ENCODE measurements at regions not wholly inside any gene's neighbourhood (a gene's known extent, or its start where the extent isn't known, plus 50 kb on each side); places are given as distances from the start of the nearest gene placed in this dataset.

DNA sequence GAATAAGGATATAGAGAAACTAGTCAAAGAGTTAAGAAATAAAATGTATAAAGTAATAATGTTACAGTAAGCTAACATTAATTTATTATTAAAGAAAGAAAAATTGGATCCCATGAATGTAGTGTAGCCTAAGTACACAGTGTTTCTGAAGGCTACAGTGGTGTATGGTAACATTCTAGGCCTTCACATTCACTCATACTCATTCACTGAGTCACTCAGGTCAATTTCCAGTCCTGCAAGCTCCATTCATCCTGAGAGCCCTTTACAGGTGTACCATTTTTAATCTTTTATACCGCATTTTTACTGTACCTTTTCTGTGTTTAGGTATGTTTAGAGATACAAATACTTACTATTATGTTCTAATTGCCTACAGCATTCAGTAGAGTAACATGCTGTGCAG, 120.6 kb upstream of the AGA start:
- no CpG with 5 or more reads among the region's 1 CpG for WGBS (ENCODE audit: extremely low coverage, insufficient coverage, insufficient read length)
- Histone ChIP-seq H3K27ac (ENCODE audit: low read depth, low read length) (no peak overlapping the region), H3K79me2 (ENCODE audit: control insufficient read depth, insufficient read depth, low read length, poor library complexity) (no peaks in the 10 kb centered on the region), H2BK5ac (ENCODE audit: low read depth, low read length, poor library complexity) (no peak overlapping the region), H3K9me3 (ENCODE audit: insufficient read depth, low read depth, low read length) (no peaks in the 10 kb centered on the region), H2AFZ (ENCODE audit: insufficient read depth, low read length, poor library complexity) (no peak overlapping the region), H3K18ac (ENCODE audit: low read length) (no peak overlapping the region), H4K8ac (ENCODE audit: low read depth, low read length) (no peak overlapping the region), H3K4me1 (ENCODE audit: control insufficient read depth in 1 of 2, insufficient read depth in 2 of 2, low read length in 2 of 2) (no peaks in the 10 kb centered on the region), H3K23ac (ENCODE audit: low read length) (no peak overlapping the region), H3K4ac (ENCODE audit: low read depth, low read length) (no peak overlapping the region), H3K14ac (ENCODE audit: low read length) (no peak overlapping the region), H2AK5ac (ENCODE audit: low read length) (no peak overlapping the region), H2BK12ac (ENCODE audit: low read length) (no peak overlapping the region), H3K79me1 (ENCODE audit: low read length) (no peaks in the 10 kb centered on the region), H4K91ac (ENCODE audit: low read depth, low read length) (no peak overlapping the region), H3K4me2 (ENCODE audit: low read length) (no peak overlapping the region), H2BK120ac (ENCODE audit: insufficient read depth, low read length, poor library complexity) (no peak overlapping the region), H3K9ac (ENCODE audit: low read length) (no peak overlapping the region), H3K27me3 (ENCODE audit: insufficient read depth, low read length) (no peaks in the 10 kb centered on the region), H3K4me3 (ENCODE audit: low read depth, low read length) (no peak overlapping the region), H4K12ac (ENCODE audit: low read depth, low read length) (no peak overlapping the region), H3K36me3 (ENCODE audit: control insufficient read depth in 1 of 2, insufficient read depth in 2 of 2, low read length in 2 of 2) (no peaks in the 10 kb centered on the region)
- DNase-seq: peak; percentile 6 to 52

GRCh38 chr4:177566691-177567090, 124.5 kb upstream of the AGA start:
- no peak overlapping the region for H4K91ac ChIP-seq (ENCODE audit: low read depth, low read length)
- no peak overlapping the region for H3K27ac ChIP-seq (ENCODE audit: low read depth, low read length)
- H3K79me1 ChIP-seq (ENCODE audit: low read length): no peaks in the 10 kb centered on the region
- H3K9ac ChIP-seq (ENCODE audit: low read length): no peak overlapping the region
- no peaks in the 10 kb centered on the region for H3K36me3 ChIP-seq (ENCODE audit: control insufficient read depth in 1 of 2, insufficient read depth in 2 of 2, low read length in 2 of 2)
- no peaks in the 10 kb centered on the region for H3K9me3 ChIP-seq (ENCODE audit: insufficient read depth, low read depth, low read length)
- H4K8ac ChIP-seq (ENCODE audit: low read depth, low read length): no peak overlapping the region
- no peak overlapping the region for H3K4me3 ChIP-seq (ENCODE audit: low read depth, low read length)
- WGBS (ENCODE audit: extremely low coverage, insufficient coverage, insufficient read length): no CpG with 5 or more reads among the region's 5 CpGs
- H2AFZ ChIP-seq (ENCODE audit: insufficient read depth, low read length, poor library complexity): no peak overlapping the region
- no peak overlapping the region for H2BK5ac ChIP-seq (ENCODE audit: low read depth, low read length, poor library complexity)
- no peak overlapping the region for H3K23ac ChIP-seq (ENCODE audit: low read length)
- no peaks in the 10 kb centered on the region for H3K79me2 ChIP-seq (ENCODE audit: control insufficient read depth, insufficient read depth, low read length, poor library complexity)
- no peak overlapping the region for H3K4me2 ChIP-seq (ENCODE audit: low read length)
- no peak overlapping the region for H4K12ac ChIP-seq (ENCODE audit: low read depth, low read length)
- H2BK120ac ChIP-seq (ENCODE audit: insufficient read depth, low read length, poor library complexity): no peak overlapping the region
- no peaks in the 10 kb centered on the region for H3K27me3 ChIP-seq (ENCODE audit: insufficient read depth, low read length)
- no peak overlapping the region for H3K14ac ChIP-seq (ENCODE audit: low read length)
- H2BK12ac ChIP-seq (ENCODE audit: low read length): no peak overlapping the region
- H2AK5ac ChIP-seq (ENCODE audit: low read length): no peak overlapping the region
- peak; percentile 6 to 29 for DNase-seq
- H3K18ac ChIP-seq (ENCODE audit: low read length): no peak overlapping the region
- H3K4ac ChIP-seq (ENCODE audit: low read depth, low read length): no peak overlapping the region
- H3K4me1 ChIP-seq (ENCODE audit: control insufficient read depth in 1 of 2, insufficient read depth in 2 of 2, low read length in 2 of 2): peaks cover 0 to 4% of the 10 kb centered on the region in 2 experiments

DNA sequence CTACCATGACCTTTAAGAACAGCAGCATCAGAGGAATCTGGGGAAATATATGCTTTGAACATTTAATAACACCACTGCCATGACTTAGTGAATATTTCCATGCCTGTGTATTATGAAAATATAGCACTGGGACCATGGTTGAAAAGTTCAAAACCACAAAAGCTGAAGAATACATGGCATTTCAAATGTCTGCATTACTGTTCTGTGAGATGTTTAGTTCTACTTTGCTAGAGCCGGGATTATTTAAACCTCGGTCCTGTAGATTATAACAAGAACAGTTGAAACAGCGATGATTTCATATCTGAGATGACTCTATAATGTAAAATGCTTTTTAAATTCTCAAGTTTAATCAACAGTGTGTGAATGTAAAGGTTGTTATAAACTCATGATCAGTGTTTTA, 126.7 kb upstream of the AGA start:
- Histone ChIP-seq H3K18ac (ENCODE audit: low read length) (no peak overlapping the region), H3K9me3 (ENCODE audit: insufficient read depth, low read depth, low read length) (no peaks in the 10 kb centered on the region), H3K36me3 (ENCODE audit: control insufficient read depth in 1 of 2, insufficient read depth in 2 of 2, low read length in 2 of 2) (no peaks in the 10 kb centered on the region), H3K4me2 (ENCODE audit: low read length) (no peak overlapping the region), H4K8ac (ENCODE audit: low read depth, low read length) (no peak overlapping the region), H2BK120ac (ENCODE audit: insufficient read depth, low read length, poor library complexity) (no peak overlapping the region), H3K23ac (ENCODE audit: low read length) (no peak overlapping the region), H3K9ac (ENCODE audit: low read length) (no peak overlapping the region), H2BK12ac (ENCODE audit: low read length) (no peak overlapping the region), H3K27me3 (ENCODE audit: insufficient read depth, low read length) (no peaks in the 10 kb centered on the region), H2AK5ac (ENCODE audit: low read length) (no peak overlapping the region), H2BK5ac (ENCODE audit: low read depth, low read length, poor library complexity) (no peak overlapping the region), H4K12ac (ENCODE audit: low read depth, low read length) (no peak overlapping the region), H3K27ac (ENCODE audit: low read depth, low read length) (no peak overlapping the region), H3K79me2 (ENCODE audit: control insufficient read depth, insufficient read depth, low read length, poor library complexity) (no peaks in the 10 kb centered on the region), H3K4me3 (ENCODE audit: low read depth, low read length) (no peak overlapping the region), H2AFZ (ENCODE audit: insufficient read depth, low read length, poor library complexity) (no peak overlapping the region), H4K91ac (ENCODE audit: low read depth, low read length) (no peak overlapping the region), H3K4ac (ENCODE audit: low read depth, low read length) (no peak overlapping the region), H3K4me1 (ENCODE audit: control insufficient read depth in 1 of 2, insufficient read depth in 2 of 2, low read length in 2 of 2) (peaks cover 0 to 4% of the 10 kb centered on the region in 2 experiments), H3K79me1 (ENCODE audit: low read length) (no peaks in the 10 kb centered on the region), H3K14ac (ENCODE audit: low read length) (no peak overlapping the region)
- WGBS (ENCODE audit: extremely low coverage, insufficient coverage, insufficient read length): no CpG with 5 or more reads among the region's 3 CpGs
- DNase-seq: peak in 1 of 2 donors; percentile 7

DNA sequence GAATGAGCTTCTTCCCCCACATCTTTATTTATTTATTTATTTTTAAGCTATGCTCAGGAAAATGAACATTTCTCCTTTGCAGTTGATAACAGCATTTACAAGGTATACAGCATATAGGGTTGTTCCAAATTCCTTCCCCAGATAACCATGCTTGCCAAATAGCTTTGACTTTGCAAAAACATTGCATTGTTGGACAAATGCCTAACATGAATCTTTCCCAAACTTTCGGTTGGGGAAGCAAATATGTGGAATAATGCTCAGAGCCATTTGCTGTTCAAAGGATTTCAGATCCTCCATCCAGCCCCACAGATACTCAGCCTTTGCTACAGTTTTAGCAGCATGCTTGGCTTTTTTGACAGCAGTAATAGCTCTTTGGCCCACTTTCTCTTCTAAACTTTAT, 127.2 kb upstream of the AGA start:
- H2BK5ac ChIP-seq (ENCODE audit: low read depth, low read length, poor library complexity): no peak overlapping the region
- H2BK120ac ChIP-seq (ENCODE audit: insufficient read depth, low read length, poor library complexity): no peak overlapping the region
- WGBS (ENCODE audit: extremely low coverage, insufficient coverage, insufficient read length): no CpG with 5 or more reads among the region's 1 CpG
- H3K9ac ChIP-seq (ENCODE audit: low read length): no peak overlapping the region
- DNase-seq: peak in 1 of 2 donors; percentile 37
- peak overlapping the region; percentile 21 for H3K27ac ChIP-seq (ENCODE audit: low read depth, low read length)
- H3K4ac ChIP-seq (ENCODE audit: low read depth, low read length): no peak overlapping the region
- no peak overlapping the region for H4K8ac ChIP-seq (ENCODE audit: low read depth, low read length)
- H3K23ac ChIP-seq (ENCODE audit: low read length): no peak overlapping the region
- H3K79me1 ChIP-seq (ENCODE audit: low read length): no peaks in the 10 kb centered on the region
- H2BK12ac ChIP-seq (ENCODE audit: low read length): no peak overlapping the region
- H3K9me3 ChIP-seq (ENCODE audit: insufficient read depth, low read depth, low read length): no peaks in the 10 kb centered on the region
- H3K79me2 ChIP-seq (ENCODE audit: control insufficient read depth, insufficient read depth, low read length, poor library complexity): no peaks in the 10 kb centered on the region
- H3K18ac ChIP-seq (ENCODE audit: low read length): no peak overlapping the region
- H3K36me3 ChIP-seq (ENCODE audit: control insufficient read depth in 1 of 2, insufficient read depth in 2 of 2, low read length in 2 of 2): no peaks in the 10 kb centered on the region
- H2AFZ ChIP-seq (ENCODE audit: insufficient read depth, low read length, poor library complexity): no peak overlapping the region
- no peak overlapping the region for H3K14ac ChIP-seq (ENCODE audit: low read length)
- H2AK5ac ChIP-seq (ENCODE audit: low read length): no peak overlapping the region
- no peak overlapping the region for H3K4me3 ChIP-seq (ENCODE audit: low read depth, low read length)
- no peak overlapping the region for H4K12ac ChIP-seq (ENCODE audit: low read depth, low read length)
- H3K4me1 ChIP-seq (ENCODE audit: control insufficient read depth in 1 of 2, insufficient read depth in 2 of 2, low read length in 2 of 2): peaks cover 0 to 4% of the 10 kb centered on the region in 2 experiments
- peak overlapping the region; percentile 10 for H3K4me2 ChIP-seq (ENCODE audit: low read length)
- H3K27me3 ChIP-seq (ENCODE audit: insufficient read depth, low read length): no peaks in the 10 kb centered on the region
- H4K91ac ChIP-seq (ENCODE audit: low read depth, low read length): no peak overlapping the region
